Neural progenitor cell (in vitro differentiated cells): ENCODE measurements at regions not wholly inside any gene's neighbourhood (a gene's known extent, or its start where the extent isn't known, plus 50 kb on each side); places are given as distances from the start of the nearest gene placed in this dataset.

Experiments used
- DNase-seq: peaks from one replicate; pipeline ENCODE4 v3.0.0-alpha.2; 2016; ENCODE audit warnings: low spot score
- H2AFZ ChIP-seq: fragments of 200-600 bp; sonication (generic); replicated peaks from 2 replicates; pipeline ENCODE4 v1.6.1; 2016; ENCODE audit warnings: antibody characterized with exemption
- H3F3A ChIP-seq: fragments of 200-600 bp; sonication (generic); 2 replicates; pipeline ENCODE4 v1.6.1; 2016; ENCODE audit warnings: antibody characterized with exemption, low read depth
- H3K27ac ChIP-seq: fragments of 200-600 bp; sonication (generic); 2 replicates; pipeline ENCODE4 v1.5.1; 2016; ENCODE audit warnings: mild to moderate bottlenecking
- H3K27me3 ChIP-seq: fragments of 200-600 bp; sonication (generic); 2 replicates; pipeline ENCODE4 v1.6.1; 2016; ENCODE audit warnings: mild to moderate bottlenecking, moderate library complexity
- H3K36me3 ChIP-seq: fragments of 200-600 bp; sonication (generic); 2 replicates; pipeline ENCODE4 v1.5.1; 2016
- H3K4me1 ChIP-seq: fragments of 200-600 bp; sonication (generic); 2 replicates; pipeline ENCODE4 v1.6.1; 2016; ENCODE audit warnings: mixed run types
- H3K4me2 ChIP-seq: fragments of 200-600 bp; sonication (generic); 2 replicates; pipeline ENCODE4 v1.6.1; 2016
- H3K4me3 ChIP-seq: fragments of 200-600 bp; sonication (generic); 2 replicates; pipeline ENCODE4 v1.5.1; 2016
- H3K79me2 ChIP-seq: fragments of 200-600 bp; sonication (generic); 2 replicates; pipeline ENCODE4 v1.6.1; 2016; ENCODE audit warnings: low read depth
- H3K9ac ChIP-seq: fragments of 200-600 bp; sonication (generic); 2 replicates; pipeline ENCODE4 v1.6.1; 2016
- H3K9me3 ChIP-seq: fragments of 200-600 bp; sonication (generic); 2 replicates; pipeline ENCODE4 v1.5.1; 2016; ENCODE audit warnings: low read depth
- H4K20me1 ChIP-seq: fragments of 200-600 bp; sonication (generic); 2 replicates; pipeline ENCODE4 v1.6.1; 2016; ENCODE audit warnings: low read depth
- H3K27ac Mint-ChIP-seq: 3 replicates; pipeline ENCODE4 v1.8.0; 2021; ENCODE audit warnings: mixed read lengths
- H3K27me3 Mint-ChIP-seq: 2 replicates; pipeline ENCODE4 v1.8.0; 2022; ENCODE audit warnings: low read depth, mild to moderate bottlenecking, inconsistent platforms, moderate library complexity, mixed read lengths; ENCODE audit not compliant: insufficient read depth
- H3K36me3 Mint-ChIP-seq: 3 replicates; pipeline ENCODE4 v1.8.0; 2021; ENCODE audit warnings: mixed read lengths
- H3K4me1 Mint-ChIP-seq: 3 replicates; pipeline ENCODE4 v1.8.0; 2021; ENCODE audit warnings: mixed read lengths
- H3K4me3 Mint-ChIP-seq: 3 replicates; pipeline ENCODE4 v1.8.0; 2021; ENCODE audit warnings: mild to moderate bottlenecking, moderate library complexity, mixed read lengths
- H3K9me3 Mint-ChIP-seq: 3 replicates; pipeline ENCODE4 v1.8.0; 2020; ENCODE audit warnings: mixed read lengths
- CTCF ChIP-seq: fragments of 200-600 bp; sonication (generic); IDR thresholded peaks from 2 replicates; pipeline ENCODE4 v1.5.1; 2017; ENCODE audit warnings: antibody characterized with exemption, mild to moderate bottlenecking
- EZH2 ChIP-seq: fragments of 200-600 bp; sonication (generic); IDR thresholded peaks from 2 replicates; pipeline ENCODE4 v1.6.1; 2017; ENCODE audit warnings: antibody characterized with exemption, mild to moderate bottlenecking, moderate library complexity
- EZH2phosphoT487 ChIP-seq: fragments of 200-600 bp; sonication (generic); IDR thresholded peaks from 2 replicates; pipeline ENCODE4 v1.6.1; 2017; ENCODE audit warnings: antibody characterized with exemption

GRCh38 chr4:60531776-60532379, 668.2 kb upstream of the ADGRL3 start:
- H3K27me3 Mint-ChIP-seq: no peaks in the 10 kb centered on the region
- Histone ChIP-seq H3K4me3 (no peak overlapping the region), H3K79me2 (no peaks in the 10 kb centered on the region), H3K9ac (no peak overlapping the region), H2AFZ (no peak overlapping the region), H3K9me3 (no peaks in the 10 kb centered on the region), H3K36me3 (no peaks in the 10 kb centered on the region), H3K27me3 (no peaks in the 10 kb centered on the region), H4K20me1 (no peaks in the 10 kb centered on the region), H3F3A (no peaks in the 10 kb centered on the region), H3K4me2 (no peak overlapping the region), H3K27ac (no peak overlapping the region), H3K4me1 (no peaks in the 10 kb centered on the region)
- no peak overlapping the region for H3K27ac Mint-ChIP-seq
- H3K9me3 Mint-ChIP-seq: no peaks in the 10 kb centered on the region
- H3K36me3 Mint-ChIP-seq: no peaks in the 10 kb centered on the region
- DNase-seq: no peak
- TF ChIP-seq EZH2phosphoT487 (no peak), CTCF (no peak), EZH2 (no peak)
- no peaks in the 10 kb centered on the region for H3K4me1 Mint-ChIP-seq
- H3K4me3 Mint-ChIP-seq: no peak overlapping the region

- H2AFZ ChIP-seq: no peak overlapping the region
- no peaks in the 10 kb centered on the region for H3K27me3 ChIP-seq
- no peak overlapping the region for H3K4me3 ChIP-seq
- no peaks in the 10 kb centered on the region for H3K36me3 ChIP-seq
- Mint-ChIP-seq H3K9me3 (peaks cover 3% of the 10 kb centered on the region), H3K27me3 (no peaks in the 10 kb centered on the region), H3K4me3 (no peak overlapping the region), H3K4me1 (peaks cover 2% of the 10 kb centered on the region), H3K36me3 (no peaks in the 10 kb centered on the region), H3K27ac (no peak overlapping the region)
- H3F3A ChIP-seq: no peaks in the 10 kb centered on the region
- no peak overlapping the region for H3K27ac ChIP-seq
- TF ChIP-seq EZH2 (no peak), EZH2phosphoT487 (no peak), CTCF (no peak)
- H3K4me2 ChIP-seq: no peak overlapping the region
- no peaks in the 10 kb centered on the region for H4K20me1 ChIP-seq
- no peak for DNase-seq
- no peaks in the 10 kb centered on the region for H3K79me2 ChIP-seq
- H3K9me3 ChIP-seq: no peaks in the 10 kb centered on the region
- H3K9ac ChIP-seq: no peak overlapping the region
- H3K4me1 ChIP-seq: no peaks in the 10 kb centered on the region
These were observed 655.1 kb upstream of the ADGRL3 start for GRCh38 chr4:60544981-60545380.

GRCh38 chr4:60562334-60562733, 637.8 kb upstream of the ADGRL3 start:
- Mint-ChIP-seq H3K36me3 (no peaks in the 10 kb centered on the region), H3K4me3 (no peak overlapping the region), H3K4me1 (no peaks in the 10 kb centered on the region), H3K27ac (no peak overlapping the region), H3K9me3 (peaks cover 2% of the 10 kb centered on the region), H3K27me3 (no peaks in the 10 kb centered on the region)
- no peak for TF ChIP-seq CTCF
- TF ChIP-seq EZH2: no peak
- TF ChIP-seq EZH2phosphoT487: no peak
- Histone ChIP-seq H3F3A (no peaks in the 10 kb centered on the region), H2AFZ (no peak overlapping the region), H3K4me2 (no peak overlapping the region), H3K9me3 (no peaks in the 10 kb centered on the region), H3K79me2 (no peaks in the 10 kb centered on the region), H3K36me3 (no peaks in the 10 kb centered on the region), H3K27me3 (no peaks in the 10 kb centered on the region), H3K9ac (no peak overlapping the region), H4K20me1 (no peaks in the 10 kb centered on the region), H3K4me3 (no peak overlapping the region), H3K27ac (no peak overlapping the region), H3K4me1 (peaks cover 7% of the 10 kb centered on the region)
- DNase-seq: peak; percentile 16
